Stimulated activated CD8-positive, alpha-beta memory T cell treated with anti-CD3 and anti-CD28 coated beads, Interleukin-4, amount 100 ng/mL, for 48 hours (primary cell): ENCODE measurements at regions not wholly inside any gene's neighbourhood (a gene's known extent, or its start where the extent isn't known, plus 50 kb on each side); places are given as distances from the start of the nearest gene placed in this dataset.
"Not testable (repeated sequence)": the region's sequence is repeated elsewhere in the genome, so short reads cannot be mapped to it uniquely, and the experiment has no call there.

Experiments
- DNase-seq: peaks from one replicate; pipeline ENCODE4 v3.0.0-alpha.2; 2020

DNA sequence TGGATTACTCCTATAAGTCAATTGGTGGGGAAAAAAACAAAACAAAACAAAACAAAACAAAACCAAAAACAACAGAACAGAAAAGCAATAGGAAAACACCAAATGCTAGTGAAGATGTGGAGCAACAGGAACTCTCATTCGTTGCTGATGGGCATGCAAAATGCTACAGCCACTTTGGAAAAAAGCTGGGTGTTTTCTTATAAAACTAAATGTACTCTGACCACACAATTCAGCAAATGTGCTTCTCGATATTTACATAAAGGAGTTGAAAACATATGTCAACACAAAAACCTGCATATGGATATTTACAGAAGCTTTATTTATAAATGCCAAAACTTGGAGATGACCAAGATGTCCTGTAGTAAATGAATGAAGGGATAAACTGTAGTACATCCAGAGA lies 703.6 kb upstream of the FAM241A start:
- no peak for DNase-seq

DNA sequence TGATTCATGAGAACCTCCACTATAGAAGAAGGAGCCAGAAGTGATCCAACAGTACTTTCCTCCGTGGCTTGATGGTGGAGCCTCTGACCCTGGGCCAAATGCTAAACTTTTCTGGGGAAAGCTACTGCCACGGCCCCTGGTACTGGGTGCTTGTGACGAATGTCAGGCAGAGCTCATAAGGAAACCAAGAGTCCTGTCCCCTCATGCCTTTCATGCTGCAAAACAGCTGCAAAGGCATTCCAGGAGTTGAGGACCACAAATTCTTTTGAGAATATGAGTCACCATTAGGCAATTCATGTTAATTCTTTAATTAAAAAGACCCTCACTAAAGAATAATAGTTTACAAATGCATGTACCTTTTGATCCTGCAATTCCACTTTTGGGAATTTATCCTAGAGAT lies 700.4 kb upstream of the FAM241A start:
- DNase-seq = not testable (repeated sequence)

DNA sequence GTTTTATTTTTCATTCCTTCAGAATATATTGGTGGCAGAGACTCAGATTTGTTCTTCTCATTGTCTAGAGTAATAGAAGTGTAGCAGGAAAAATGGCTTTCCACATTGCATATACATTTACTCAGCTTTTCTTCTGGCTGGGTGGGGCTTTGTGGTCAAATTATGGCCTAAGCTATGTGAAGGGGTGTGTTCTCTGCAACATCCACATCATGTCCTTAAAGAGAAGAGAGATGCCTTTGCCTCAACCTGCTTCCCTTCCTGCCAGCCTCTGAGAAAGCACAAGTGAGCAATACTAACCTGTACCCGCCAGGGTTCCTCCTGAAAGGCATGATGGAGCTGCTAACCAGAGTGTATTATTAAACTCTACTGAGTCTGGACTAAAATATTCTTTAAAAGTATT lies 695.6 kb upstream of the FAM241A start:
- DNase-seq = no peak

GRCh38 chr4:111450867-111451266 lies 694.4 kb upstream of the FAM241A start:
- DNase-seq = no peak

- DNase-seq = no peak
Measured at GRCh38 chr4:111453216-111453615, 692.0 kb upstream of the FAM241A start.

DNA sequence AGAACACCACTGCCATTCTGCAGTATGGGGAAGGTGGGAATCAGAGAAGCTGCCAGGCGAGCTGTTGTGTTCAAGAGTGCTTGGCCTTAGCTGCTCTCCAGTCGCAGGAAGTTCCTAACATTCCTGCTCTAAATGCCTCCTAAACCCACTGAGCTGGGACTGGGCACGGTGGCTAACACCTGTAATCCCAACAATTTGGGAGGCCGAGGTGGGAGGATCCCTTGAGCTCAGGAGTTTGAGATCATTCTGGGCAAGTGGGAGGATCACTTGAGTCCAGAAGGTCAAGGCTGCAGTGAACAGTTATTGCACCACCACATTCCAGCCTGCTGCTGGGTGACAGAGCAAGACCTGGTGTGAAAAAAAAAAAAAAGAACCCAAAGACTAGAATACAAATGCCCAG lies 690.3 kb upstream of the FAM241A start:
- DNase-seq = no peak

DNA sequence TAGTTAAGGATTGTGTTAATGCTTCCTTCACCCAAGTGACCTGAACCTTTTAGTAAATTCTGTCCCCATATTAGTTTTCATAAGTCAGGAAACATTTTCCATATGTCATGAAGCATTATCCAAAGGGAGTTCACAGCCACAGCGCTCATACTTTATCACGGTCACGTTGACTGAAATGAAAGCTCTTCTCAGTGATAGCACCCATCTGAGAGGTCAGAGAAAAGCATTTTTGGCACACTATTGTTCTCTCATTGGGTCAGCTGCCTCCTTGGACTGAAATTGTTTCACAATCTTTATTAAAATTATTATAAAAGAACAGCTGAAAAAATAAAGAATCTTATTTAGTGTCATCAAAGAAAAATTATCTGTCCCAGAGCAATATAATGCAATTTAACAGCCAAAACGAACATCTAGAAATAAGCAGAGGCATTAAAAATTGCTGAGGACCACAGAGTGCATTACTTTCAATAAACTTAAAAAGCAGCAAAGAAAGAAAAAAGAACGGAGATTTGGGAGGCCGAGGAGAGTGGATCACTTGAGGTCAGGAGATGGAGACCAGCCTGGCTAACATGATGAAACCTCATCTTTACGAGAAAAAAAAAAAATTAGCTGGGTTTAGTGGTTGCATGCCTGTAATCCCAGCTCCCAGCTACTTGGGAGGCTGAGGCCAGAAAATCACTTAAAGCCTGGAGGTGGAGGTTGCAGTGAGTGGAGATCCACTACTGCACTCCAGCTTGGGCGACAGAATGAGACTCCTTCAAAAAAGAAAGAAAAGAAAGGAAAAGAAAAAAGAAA lies 680.8 kb upstream of the FAM241A start:
- DNase-seq = no peak

DNA sequence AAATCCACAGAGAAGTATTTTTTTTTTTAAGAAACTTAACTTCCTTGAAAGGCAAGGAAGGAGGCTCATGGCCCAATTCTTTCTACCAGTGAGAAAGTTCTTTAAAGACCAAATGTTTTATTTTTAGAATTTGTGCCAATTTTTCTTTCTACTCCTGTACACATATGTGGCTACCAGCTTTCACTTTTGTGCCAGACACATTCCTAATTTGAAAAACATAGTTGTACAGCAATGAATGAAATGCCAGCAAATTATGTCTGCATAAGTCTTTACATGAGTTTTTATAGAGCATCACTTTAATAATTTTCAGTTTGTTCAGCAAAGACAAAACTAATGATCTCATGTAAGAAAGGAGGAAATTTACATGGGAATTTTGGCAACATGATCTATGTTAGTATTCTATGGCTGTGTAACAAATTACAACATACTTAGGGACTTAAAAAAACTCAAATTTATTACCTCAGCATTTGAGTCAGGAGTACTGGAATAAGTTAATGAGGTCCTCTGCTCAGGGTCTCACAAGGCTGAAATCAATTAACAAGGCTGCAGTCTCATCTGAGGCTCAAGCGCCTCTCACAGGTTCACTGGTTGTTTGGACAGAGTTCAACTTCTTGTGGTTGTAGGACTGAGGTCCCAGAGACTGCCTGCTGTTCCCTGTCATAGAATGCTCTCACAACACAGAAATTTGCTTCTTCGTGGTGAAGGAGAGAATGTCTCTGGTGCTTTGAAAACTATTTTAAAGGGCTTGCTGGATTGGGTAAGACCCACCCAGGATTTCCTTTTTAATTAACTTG lies 678.2 kb upstream of the FAM241A start:
- DNase-seq = no peak

DNA sequence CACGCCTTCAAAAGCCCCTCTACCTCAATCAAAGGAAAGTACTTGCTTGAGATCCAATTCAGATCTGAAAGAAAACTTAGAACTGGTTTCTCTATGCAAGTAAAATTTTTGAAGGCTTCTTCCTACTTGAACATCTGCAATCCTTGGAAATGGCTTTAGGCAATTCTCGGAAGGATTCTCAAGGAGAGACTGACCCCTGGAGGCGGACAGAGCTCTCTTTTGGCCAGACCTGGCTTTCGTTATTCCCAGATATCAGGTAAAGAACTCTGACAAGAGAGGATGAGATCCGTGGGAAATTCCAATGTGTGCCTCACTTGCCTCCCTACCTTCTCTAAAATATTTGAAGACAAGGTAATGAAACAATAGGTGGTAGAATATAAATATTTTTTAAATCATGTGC lies 670.3 kb upstream of the FAM241A start:
- no peak for DNase-seq

- DNase-seq = no peak
Measured at GRCh38 chr4:111475666-111476065, 669.6 kb upstream of the FAM241A start.

DNA sequence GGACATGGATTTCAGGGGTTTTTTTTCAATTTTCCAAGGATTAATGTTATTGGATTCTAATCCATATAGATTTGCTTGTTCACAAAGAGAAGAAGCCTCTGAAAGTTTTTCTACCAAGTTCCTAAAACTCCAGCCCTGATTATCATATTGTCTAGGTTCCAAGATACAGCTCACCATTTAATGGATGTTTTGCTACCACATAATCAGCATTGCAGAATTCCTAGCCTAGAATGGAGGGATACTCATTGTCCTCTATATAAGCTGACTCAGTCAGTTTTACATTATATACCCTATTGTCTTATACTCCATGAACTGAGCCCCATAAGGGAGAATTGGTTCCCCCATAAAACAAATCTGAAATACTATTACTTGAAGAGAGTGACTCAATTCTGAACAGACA lies 664.7 kb upstream of the FAM241A start:
- DNase-seq = no peak

DNA sequence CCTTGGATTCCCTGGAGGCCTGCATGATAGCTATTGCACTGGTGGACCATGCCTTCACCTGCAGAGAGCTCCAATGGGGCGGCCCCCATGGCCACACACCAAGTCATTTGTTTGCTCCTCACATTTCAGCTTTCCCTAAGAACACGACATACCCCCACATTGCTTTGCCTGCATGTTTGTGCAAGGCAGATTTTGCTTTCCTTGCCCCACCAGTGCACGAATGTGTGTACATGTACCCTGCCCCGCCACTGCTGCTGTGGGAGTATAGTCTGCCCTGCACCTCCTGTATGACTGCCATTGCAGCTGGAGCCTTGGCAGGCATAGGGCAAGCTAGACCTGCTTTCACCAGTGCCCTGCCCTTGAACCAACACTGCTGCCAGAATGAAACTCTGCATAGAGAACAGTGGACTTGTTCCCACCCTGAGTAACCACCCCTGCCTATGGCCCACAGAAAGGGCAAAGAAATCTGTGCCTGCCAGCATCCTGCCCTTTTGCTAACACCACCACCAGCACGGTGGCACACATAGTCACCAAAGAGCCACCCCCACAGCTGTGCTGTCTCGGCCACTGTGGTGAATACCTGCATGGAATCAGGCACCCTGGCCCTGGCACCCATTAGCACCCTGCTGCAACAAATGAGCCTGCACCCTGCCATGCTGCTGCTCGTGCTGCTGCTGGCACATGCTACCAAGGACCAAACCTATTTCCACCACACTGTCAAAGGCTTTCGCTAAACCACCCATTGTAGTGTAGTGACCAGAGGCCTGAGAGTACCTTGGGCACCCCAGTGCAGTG lies 661.7 kb upstream of the FAM241A start:
- no peak for DNase-seq

GRCh38 chr4:111492496-111492895 lies 652.8 kb upstream of the FAM241A start:
- no peak for DNase-seq

GRCh38 chr4:111494471-111494870 lies 650.8 kb upstream of the FAM241A start:
- DNase-seq = no peak

- DNase-seq = no peak
Measured at GRCh38 chr4:111494971-111495370, 650.3 kb upstream of the FAM241A start.

- no peak for DNase-seq
Measured at GRCh38 chr4:111499291-111499690, 646.0 kb upstream of the FAM241A start.

DNA sequence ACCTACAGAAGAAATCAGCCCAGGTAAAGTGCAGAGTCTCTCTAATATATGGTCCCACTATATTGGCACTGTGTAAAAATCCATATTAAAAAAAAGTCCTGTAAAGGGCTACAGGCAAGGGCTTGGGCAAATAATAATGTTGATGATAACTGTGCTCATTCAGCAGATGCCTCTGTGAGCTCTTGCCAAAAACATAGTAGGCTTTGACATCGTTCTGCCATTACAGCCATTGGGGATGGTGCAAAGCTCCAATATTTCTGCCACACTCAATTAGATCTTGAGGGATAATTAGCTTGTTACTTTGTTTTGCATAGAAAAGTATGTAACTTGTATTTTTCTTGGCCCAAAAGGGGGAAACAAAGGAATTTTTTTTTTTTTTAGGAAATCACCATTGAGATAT lies 645.5 kb upstream of the FAM241A start:
- DNase-seq = no peak

DNA sequence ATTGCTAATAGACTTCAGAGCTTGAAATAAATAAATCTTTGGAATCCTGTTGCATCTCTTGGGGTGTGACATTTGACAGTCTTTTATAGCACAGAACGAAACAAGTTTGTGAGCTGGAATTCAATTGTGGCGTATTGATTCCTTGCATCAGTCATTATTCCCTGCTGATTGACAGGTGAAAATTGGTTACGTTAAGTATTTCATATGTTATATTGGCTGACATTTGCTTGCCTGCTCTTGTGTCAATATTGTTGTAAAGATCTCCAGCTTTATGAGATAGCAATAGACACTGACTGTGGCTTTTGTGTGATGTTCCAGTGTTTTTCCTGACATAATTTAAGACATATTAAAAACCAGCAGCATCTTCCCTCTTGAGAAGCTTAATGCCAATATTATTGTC lies 644.4 kb upstream of the FAM241A start:
- DNase-seq = no peak

- no peak for DNase-seq
Measured at GRCh38 chr4:111501946-111502345, 643.3 kb upstream of the FAM241A start.

- DNase-seq = no peak
Measured at GRCh38 chr4:111502626-111503025, 642.6 kb upstream of the FAM241A start.

DNA sequence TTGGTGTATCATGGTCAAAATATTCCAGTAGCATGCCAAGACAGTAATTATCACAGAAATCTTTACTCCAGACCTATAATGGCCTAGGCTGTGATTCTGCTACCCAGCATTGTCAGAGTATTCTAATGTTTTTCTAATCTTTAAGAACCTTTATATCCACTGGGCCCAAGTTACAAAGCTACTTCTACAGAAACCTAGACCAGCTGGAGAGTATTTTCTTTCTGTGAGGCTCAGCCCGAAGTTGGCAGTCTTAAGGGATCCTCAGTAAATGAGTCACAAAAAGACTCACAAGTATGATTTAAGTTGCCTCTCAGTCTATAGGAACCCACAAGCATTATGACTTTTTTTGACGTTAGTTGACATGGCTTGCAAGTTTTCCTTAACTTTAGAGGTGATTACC lies 638.5 kb upstream of the FAM241A start:
- no peak for DNase-seq

DNA sequence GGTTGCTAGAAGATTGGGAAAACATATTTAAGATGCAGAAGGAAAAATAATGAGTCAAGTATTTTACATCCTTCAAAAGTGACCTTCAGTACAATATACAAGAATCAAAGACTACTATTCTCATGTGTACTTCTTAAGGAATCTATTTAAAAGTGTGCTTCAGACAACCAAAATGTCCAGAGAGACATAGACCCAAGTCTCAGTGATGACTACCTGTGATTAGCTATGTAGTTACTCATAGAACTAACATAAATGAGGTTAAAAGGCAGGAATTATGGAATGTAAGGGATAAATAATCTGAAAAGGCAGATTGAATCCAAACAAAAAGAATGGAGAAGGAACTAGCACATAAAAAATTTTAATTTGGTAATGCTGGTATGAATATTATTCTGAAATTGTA lies 634.7 kb upstream of the FAM241A start:
- DNase-seq = no peak

- DNase-seq = no peak
Measured at GRCh38 chr4:111512081-111512783, 633.0 kb upstream of the FAM241A start.
